Body of pancreas (tissue), 4 donors: ENCODE measurements at regions not wholly inside any gene's neighbourhood (a gene's known extent, or its start where the extent isn't known, plus 50 kb on each side); places are given as distances from the start of the nearest gene placed in this dataset.

ENCODE experiments used
- CTCF ChIP-seq, 7 experiments: fragments of 450-650 bp in 4 of 7; fragments of 200-600 bp in 3 of 7; sonication (generic) in 3 of 7; IDR thresholded peaks; one replicate each; pipeline ENCODE4 v1.5.1; 2016 to 2019; ENCODE audit warnings: antibody characterized with exemption in 7 of 7
- POLR2A ChIP-seq, 3 donors: fragments of 450-650 bp; IDR thresholded peaks; one replicate each; pipeline ENCODE4 v1.6.1; 2016; ENCODE audit warnings: antibody characterized with exemption in 3 of 3, mild to moderate bottlenecking in 2 of 3

- no peak for TF ChIP-seq CTCF (IDR thresholded peaks at IDR 0.05)
- TF ChIP-seq POLR2A (IDR thresholded peaks at IDR 0.05) = no peak
Measured at GRCh38 chr5:135184646-135185045, 150.6 kb upstream of the PITX1 start.
